Glomerular visceral epithelial cell (primary cell): ENCODE measurements at regions not wholly inside any gene's neighbourhood (a gene's known extent, or its start where the extent isn't known, plus 50 kb on each side); places are given as distances from the start of the nearest gene placed in this dataset.
A peak's percentile ranks its signal among the peaks of the same experiment; 100 is the strongest.

Source experiments
- DNase-seq: peaks from one replicate; pipeline ENCODE4 v3.0.0-alpha.2; 2016; ENCODE audit errors: extremely low spot score

DNA sequence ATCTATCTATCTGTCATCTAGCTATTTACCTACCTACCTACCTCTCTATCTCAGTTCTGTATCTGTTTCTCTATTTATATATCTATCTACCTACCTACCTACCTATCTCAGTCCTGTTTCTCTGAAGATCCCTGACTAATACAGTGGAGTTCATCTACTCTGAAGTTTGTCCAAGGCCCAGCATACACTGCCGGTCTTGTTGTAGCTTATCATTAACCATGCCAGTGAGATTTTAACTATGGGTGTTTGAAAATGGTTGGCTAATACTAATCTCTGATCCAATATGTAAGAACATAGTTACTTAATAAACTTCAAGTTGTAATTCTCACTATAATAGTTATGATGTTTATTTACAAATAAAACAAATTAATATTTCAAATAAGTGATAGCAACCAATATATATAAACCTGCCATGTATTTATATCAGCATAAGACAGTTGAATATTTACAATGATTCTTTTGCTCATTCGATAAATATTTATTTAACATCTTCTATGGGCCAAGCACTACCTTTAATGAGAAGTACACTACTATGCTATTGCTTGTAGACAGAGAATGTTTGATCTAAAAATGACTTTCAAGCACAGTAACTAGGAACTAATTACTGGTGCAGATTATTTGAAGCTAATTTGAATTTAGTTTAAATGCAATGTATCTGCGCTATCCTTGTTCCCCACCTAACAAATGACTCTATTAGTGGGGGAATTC, 242.1 kb downstream of the KLF5 start:
- DNase-seq, result peak; percentile 20

DNA sequence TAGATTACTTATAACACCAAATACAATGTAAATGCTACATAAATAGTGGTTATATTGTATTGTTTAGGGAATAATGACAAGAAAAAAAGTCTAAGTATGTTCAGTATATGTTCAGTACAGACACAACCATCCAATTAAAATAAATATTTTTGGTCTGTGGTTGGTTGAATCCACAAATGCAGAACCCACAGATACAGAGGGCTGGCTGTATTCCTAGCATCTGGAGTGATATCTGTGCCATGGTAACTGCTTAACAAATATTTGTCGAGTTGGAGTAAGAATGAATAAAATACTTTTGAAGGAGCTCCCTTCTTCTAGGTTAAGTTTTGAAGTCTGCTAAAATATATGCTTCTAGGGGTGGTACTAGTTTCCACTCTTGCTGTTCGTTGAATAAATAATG, 241.0 kb downstream of the KLF5 start:
- DNase-seq, result no peak

DNA sequence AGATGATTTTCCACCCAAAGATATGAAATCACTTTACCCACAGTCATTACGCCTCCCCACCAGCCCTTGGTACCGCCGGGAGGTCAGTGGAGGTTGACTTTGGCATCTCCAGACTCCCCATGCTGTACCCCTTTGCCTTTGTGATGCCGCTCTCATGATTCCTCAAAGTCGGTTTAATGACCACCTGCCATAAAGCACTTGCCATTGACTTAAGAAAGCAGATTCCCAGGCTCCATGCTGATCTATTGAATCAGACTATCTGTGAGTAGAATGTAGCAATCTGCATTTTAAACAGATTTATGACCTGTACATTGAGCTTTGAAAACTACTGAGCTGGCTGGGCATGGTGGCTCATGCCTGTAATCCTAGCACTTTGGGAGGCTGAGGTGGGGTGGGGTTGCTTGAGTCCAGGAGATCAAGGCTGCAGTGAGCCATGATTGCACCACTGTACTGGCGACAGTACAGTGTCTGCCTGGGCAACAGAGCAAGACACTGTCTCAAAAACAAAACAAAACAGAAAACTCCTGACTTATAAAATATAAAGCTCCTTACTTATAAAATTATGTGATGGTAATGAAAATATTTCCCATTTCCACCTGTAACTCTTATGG, 235.2 kb downstream of the KLF5 start:
- no peak for DNase-seq

- no peak for DNase-seq
Measured at GRCh38 chr13:73292127-73292526, 233.3 kb downstream of the KLF5 start.

GRCh38 chr13:73290844-73291243, 232.0 kb downstream of the KLF5 start:
- no peak for DNase-seq

DNA sequence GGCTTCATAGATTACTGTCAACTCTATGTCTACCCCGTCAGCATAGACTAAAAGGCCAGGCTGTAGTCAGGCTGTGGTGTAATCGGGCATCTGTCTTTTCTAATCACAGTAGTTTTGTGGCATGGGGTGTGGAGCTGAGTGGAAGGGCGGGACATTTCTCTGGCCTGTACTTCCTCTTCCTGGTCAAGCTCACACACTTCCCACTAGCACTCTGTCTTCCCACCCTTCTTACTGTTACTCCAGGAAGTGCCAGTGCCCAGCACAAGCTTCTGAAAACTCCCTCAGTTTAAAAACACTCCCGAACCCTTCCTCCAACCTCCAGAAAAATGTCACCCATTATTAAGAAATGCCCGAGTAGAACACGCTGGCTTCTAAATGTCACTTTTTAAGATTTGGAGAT, 229.8 kb downstream of the KLF5 start:
- no peak for DNase-seq

DNA sequence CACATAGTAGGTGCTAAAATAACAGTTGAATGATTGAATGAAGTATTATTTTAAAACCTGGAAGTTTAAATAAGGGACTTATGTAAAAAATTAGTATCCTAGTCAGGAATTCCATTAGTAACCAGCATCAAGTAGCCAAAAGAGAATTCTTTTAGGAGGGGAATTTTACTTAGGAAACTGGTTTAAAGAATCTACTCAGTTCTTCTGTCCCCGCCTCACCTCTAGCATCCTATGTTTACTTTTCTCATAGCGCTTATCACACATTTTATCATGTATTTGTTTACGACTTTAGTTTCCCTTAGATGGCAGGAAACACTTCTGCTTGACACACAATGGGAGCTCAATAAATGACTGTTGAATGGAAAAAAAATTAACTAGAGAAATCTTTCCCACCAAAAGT, 229.0 kb downstream of the KLF5 start:
- no peak for DNase-seq

DNA sequence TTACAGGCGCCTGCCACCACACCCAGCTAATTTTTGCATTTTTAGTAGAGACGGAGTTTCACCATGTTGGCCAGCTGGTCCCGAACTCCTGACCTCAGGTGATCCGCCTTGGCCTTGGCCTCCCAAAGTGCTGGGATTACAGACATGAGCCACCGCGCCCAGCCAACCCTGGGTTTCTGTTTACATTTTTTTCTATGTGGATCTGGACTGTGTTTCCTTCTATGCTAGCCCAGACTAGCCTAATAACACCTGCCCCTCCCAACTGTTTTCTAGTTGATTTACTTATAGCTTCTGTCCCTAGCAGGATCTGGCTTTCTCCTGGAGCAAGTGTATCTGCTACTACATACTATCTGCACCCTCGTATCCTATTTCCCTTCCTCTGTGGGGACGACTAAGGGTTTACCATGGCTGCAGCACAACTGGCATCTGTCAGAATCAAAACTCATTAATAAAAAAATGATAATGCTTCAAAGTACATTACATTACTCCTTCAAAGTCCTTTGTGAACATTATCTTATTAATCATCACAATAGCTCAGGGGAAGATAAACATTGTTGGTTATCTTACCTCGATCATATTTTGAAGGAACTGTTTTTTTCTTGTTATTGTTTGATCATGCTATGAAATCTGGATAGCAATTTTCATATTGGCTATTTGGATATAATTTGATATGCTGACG, 228.3 kb downstream of the KLF5 start:
- no peak for DNase-seq

DNA sequence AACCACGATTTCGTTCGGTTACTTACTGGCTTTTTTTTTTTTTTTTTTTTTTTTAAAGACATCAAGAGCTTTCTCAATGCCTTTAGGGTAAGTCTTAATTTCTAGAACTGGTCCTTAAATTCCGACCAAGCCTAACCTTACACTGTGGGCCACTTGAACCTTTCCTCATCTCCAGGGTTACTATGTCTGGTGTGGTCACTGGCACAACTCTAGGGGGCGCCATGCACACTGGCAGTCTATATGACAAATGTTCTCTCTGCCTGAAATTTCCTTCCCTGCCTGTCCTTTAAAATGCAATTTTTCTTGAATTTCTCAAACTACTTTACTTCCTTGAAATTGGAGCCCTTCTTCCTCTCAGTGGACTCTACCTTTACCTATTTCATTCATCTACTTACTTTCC, 227.4 kb downstream of the KLF5 start:
- no peak for DNase-seq

DNA sequence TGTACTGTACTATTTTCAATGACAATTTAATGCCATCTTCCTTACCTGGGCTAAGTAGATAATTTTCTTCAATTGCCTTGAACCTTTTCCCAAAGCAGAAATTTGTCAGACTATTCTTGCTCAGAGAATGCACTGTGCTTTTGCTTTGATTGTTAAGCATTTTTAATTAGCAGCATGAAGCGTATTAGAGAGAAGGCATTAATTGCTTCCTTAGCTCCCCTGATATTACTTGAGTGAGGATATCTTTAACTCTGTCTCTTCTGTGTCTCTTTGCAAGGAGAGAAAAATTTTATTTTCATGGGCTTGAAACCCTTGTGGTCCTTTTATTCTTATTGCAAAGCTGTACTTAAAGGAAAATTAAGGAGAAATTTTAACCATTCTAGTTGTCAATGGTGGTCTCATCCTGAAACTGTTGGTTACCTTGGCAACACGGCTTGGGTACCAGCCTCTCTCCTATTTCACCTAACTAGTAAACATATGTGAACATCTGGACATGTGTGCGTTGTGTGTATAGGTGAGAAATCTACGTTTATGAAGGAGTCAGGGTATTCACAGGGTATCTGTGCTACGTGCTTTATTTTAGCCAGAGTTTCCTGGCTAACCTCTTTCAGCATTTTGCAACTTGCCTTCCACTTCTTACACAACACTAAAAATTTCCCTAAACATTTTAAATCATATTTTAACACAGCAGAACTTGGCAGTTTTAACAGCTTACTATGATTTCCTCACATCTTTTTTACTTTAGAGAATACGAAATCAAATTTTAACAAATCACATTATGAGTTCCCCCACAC, 225.5 kb downstream of the KLF5 start:
- no peak for DNase-seq

DNA sequence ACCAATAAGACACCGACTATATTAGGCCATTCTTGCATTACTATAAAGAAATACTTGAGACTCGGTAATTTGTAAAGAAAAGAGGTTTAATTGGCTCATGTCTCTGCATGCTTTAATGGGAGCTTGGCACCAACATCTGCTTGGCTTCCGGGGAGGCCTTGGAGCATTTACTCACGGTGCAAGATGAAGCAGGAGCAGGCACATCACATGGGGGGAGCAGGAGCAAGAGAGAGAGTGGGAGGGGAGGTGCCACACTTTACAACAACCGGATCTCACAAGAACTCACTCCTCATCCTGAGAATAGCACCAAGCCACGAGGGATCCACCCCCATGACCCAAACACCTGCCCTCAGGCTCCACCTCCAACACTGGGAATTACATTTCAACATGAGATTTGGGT, 224.8 kb downstream of the KLF5 start:
- DNase-seq, result no peak

DNA sequence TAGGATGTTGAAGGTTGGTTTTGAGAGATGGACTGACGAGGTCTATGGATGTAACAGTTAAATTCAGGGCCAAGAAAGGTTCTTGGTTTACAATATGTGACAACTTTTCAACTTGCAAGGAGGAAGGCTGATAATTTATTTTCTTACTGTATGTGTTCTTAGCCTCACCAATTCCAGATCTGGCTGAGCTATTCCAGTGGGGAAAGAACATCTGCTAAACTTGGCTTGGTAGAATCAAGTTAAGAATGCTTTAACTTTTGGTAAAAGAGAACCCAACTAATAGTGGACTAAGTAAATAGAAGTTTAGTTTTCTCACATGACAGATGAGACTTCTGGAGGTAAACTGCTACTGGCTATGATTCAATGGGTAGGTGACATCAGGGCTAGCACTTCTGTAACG, 222.9 kb downstream of the KLF5 start:
- no peak for DNase-seq

GRCh38 chr13:73278186-73278585, 219.4 kb downstream of the KLF5 start:
- DNase-seq, result no peak

GRCh38 chr13:73275163-73275562, 216.4 kb downstream of the KLF5 start:
- no peak for DNase-seq

DNA sequence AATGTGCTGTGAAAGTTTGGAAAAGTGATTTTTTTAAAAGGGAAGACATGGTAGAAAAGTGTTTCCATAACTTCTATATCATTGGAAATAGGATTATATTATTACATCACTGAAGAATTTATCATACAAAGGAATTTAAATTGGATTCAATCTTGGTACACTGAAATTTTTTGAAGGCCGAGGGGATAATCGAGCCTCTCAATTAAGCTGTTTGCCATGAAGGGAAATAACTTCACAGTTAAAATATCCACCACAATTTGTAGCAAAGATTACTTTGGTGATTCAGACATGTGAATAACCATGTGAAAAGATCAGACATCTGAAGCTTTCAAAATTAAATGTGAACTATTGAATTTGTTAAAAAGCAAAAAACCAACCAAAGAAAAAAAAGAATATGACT, 215.3 kb downstream of the KLF5 start:
- DNase-seq, result peak; percentile 43

DNA sequence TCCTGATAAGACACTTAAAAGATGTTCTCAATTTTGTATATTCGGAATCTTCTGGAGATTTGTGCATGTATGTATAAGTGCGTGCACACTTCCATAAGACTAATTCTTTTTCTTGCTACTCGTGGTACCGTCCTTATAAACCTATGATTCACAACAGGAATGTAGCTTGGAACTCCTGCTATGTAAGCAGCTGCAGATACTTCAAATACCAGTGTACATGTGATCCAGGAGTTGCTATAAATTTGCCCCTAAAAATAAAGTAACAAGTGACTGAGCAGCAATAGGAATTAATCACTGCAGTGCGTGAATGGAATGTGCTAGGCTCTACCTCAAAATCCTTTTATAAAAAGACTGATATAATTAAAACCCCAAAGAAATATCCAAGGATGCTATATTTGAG, 214.9 kb downstream of the KLF5 start:
- DNase-seq, result peak; percentile 72

DNA sequence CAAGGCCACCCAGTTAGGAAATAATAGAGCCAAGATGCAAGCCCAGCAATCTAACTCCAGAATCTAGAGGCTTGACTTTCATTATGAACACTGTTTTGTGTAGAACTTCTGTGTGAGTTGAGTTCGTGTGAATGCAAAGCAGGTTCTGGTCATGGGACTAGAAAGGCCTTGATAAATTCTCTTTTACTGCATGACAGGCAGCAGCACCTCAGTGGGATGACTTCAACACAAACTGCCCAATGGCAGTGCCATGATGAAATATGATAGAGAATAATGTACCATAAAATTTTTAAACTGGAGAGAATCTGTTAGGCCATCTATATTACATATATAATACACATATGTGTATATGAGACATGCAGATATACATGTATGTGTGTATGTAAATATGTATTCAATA, 214.5 kb downstream of the KLF5 start:
- no peak for DNase-seq

GRCh38 chr13:73272831-73273230, 214.0 kb downstream of the KLF5 start:
- no peak for DNase-seq

DNA sequence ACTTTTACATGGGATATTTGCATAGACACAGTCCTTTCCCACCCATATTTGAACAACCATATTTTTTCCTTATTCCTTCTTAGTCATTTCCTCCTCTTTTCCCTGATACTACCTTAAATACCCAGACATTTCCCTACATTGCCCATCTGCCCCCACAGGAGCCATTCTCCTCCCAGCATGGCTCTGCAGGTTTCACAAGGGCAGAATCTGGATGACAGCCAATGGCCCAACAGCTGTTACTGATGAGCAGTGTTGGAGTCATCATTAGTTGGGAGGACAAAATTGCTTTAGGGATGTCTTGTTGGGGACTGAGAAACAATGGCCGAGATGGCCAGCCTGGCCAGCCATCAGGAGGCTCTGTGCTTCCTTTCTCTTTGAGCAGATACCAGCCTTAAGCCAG, 209.5 kb downstream of the KLF5 start:
- DNase-seq, result peak; percentile 57

GRCh38 chr13:73266640-73267180, 207.9 kb downstream of the KLF5 start:
- DNase-seq, result no peak

DNA sequence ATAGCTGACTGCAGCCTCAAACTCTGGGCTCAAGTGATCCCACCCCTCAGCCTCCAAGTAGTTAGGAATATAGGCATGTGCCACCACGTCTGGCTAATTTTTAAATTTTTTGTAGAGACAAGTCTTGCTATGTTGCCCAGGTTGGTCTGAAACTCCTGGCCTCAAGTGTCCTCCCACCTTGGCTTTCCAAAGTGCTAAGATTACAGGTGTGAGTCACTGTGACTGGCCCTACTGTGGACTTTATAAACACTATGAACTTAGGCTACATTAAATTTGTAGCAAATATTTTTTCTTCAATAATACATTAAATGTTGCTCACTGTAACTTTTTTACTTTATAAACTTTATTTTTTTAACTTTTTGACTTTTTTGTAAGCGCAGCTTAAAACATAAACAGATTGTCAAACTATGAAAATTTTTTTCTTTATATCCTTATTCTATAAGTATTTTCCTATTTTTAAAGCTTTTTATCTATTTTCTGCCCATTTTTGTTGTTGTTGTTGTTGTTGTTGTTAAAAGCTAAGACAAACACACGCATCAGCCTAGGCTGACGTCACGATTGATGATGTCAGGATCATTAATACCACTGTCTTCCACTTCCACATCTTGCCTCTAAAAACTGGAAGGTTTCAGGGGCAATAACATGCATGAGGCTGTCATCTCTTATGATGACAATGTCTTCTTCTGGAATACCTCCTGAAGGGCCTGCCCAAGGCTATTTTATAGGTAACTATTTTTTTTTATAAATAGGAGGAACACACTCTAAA, 204.2 kb downstream of the KLF5 start:
- DNase-seq, result no peak
